MM.1S (cell line): ENCODE measurements at regions not wholly inside any gene's neighbourhood (a gene's known extent, or its start where the extent isn't known, plus 50 kb on each side); places are given as distances from the start of the nearest gene placed in this dataset.
"Not testable (repeated sequence)": the region's sequence is repeated elsewhere in the genome, so short reads cannot be mapped to it uniquely, and the experiment has no call there.

Experiments used
- DNase-seq: peaks from one replicate; pipeline ENCODE4 v3.0.0-alpha.2; 2015
- H2AFZ ChIP-seq: fragments of 300-600 bp; sonication (generic); 2 replicates; pipeline ENCODE4 v1.6.0; 2016; ENCODE audit warnings: antibody characterized with exemption, low read length
- H3F3A ChIP-seq: fragments of 300-600 bp; sonication (generic); 2 replicates; pipeline ENCODE4 v1.6.1; 2016; ENCODE audit warnings: mild to moderate bottlenecking, antibody characterized with exemption, low read length, moderate library complexity, mixed read lengths; ENCODE audit not compliant: insufficient read depth
- H3K27ac ChIP-seq: fragments of 300-600 bp; sonication (generic); 2 replicates; pipeline ENCODE4 v1.5.1; 2016; ENCODE audit warnings: mild to moderate bottlenecking, low read length
- H3K27me3 ChIP-seq: fragments of 300-600 bp; sonication (generic); replicated peaks from 2 replicates; pipeline ENCODE4 v1.6.0; 2016; ENCODE audit warnings: low read length; ENCODE audit not compliant: insufficient read depth
- H3K36me3 ChIP-seq: fragments of 300-600 bp; sonication (generic); replicated peaks from 2 replicates; pipeline ENCODE4 v1.6.1; 2016; ENCODE audit warnings: mild to moderate bottlenecking, low read length, mixed read lengths; ENCODE audit not compliant: insufficient read depth
- H3K4me1 ChIP-seq: fragments of 300-600 bp; sonication (generic); 2 replicates; pipeline ENCODE4 v1.6.1; 2016; ENCODE audit warnings: low read length, mixed read lengths
- H3K4me2 ChIP-seq: fragments of 300-600 bp; sonication (generic); 2 replicates; pipeline ENCODE4 v1.6.0; 2016; ENCODE audit warnings: low read depth, low read length
- H3K4me3 ChIP-seq: fragments of 300-600 bp; sonication (generic); 2 replicates; pipeline ENCODE4 v1.5.1; 2016; ENCODE audit warnings: low read length, mixed read lengths
- H3K79me2 ChIP-seq: fragments of 300-600 bp; sonication (generic); 2 replicates; pipeline ENCODE4 v1.6.1; 2016; ENCODE audit warnings: mixed run types, low read length, mixed read lengths
- H3K9ac ChIP-seq: fragments of 300-600 bp; sonication (generic); 2 replicates; pipeline ENCODE4 v1.6.1; 2016; ENCODE audit warnings: low read length, mixed read lengths
- H3K9me2 ChIP-seq: fragments of 300-600 bp; sonication (generic); replicated peaks from 2 replicates; pipeline ENCODE4 v1.6.1; 2016; ENCODE audit warnings: mild to moderate bottlenecking, low read length, mixed read lengths; ENCODE audit not compliant: insufficient read depth
- H3K9me3 ChIP-seq: fragments of 300-600 bp; sonication (generic); replicated peaks from 2 replicates; pipeline ENCODE4 v1.6.1; 2016; ENCODE audit warnings: mild to moderate bottlenecking, low read length, mixed read lengths; ENCODE audit not compliant: insufficient read depth
- H4K20me1 ChIP-seq: fragments of 300-600 bp; sonication (generic); 2 replicates; pipeline ENCODE4 v1.6.1; 2016; ENCODE audit warnings: mild to moderate bottlenecking, low read length, moderate library complexity, mixed read lengths; ENCODE audit not compliant: insufficient read depth
- CTCF ChIP-seq: fragments of 300-600 bp; sonication (generic); IDR thresholded peaks from 2 replicates; pipeline ENCODE4 v1.5.1; 2016; ENCODE audit warnings: antibody characterized with exemption, low read length, mixed read lengths
- EZH2 ChIP-seq: fragments of 300-600 bp; sonication (generic); optimal IDR thresholded peaks from 2 replicates; pipeline ENCODE3; 2017; ENCODE audit warnings: low read depth, mild to moderate bottlenecking, antibody characterized with exemption, low read length, mixed read lengths
- EZH2phosphoT487 ChIP-seq: fragments of 300-600 bp; sonication (generic); IDR thresholded peaks from 2 replicates; pipeline ENCODE4 v1.6.1; 2018; ENCODE audit warnings: antibody characterized with exemption, low read length

- Histone ChIP-seq H3K79me2 (no peaks in the 10 kb centered on the region), H2AFZ (no peak overlapping the region), H3K27ac (no peak overlapping the region), H3K9me3 (no peaks in the 10 kb centered on the region), H4K20me1 (no peaks in the 10 kb centered on the region), H3K4me1 (peaks cover 12% of the 10 kb centered on the region), H3F3A (no peaks in the 10 kb centered on the region), H3K4me3 (no peak overlapping the region), H3K9me2 (no peaks in the 10 kb centered on the region), H3K9ac (no peak overlapping the region), H3K36me3 (no peaks in the 10 kb centered on the region), H3K27me3 (no peaks in the 10 kb centered on the region), H3K4me2 (no peak overlapping the region)
- TF ChIP-seq EZH2phosphoT487 (no peak), EZH2 (no peak), CTCF (no peak)
- DNase-seq = no peak
Measured at GRCh38 chr4:156377036-156377710, 423.5 kb upstream of the CTSO start.

DNA sequence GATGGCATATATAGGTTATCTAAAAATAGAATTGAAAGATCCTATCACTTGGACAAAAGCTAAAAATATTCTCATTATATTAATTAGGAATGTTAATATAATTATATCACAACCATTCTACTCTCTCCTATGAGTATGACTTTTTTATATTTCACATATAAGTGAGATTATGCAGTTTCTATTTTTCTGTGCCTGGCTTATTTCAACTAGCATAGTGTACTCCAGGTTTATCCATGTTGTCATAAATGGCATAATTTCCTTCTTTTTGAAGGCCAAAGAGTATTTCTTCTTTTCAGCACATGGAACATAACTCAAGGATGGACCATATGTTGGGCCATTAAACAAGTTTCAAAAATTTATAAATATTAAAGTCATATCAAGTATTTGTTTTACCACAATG lies 421.2 kb upstream of the CTSO start:
- no peak overlapping the region for H3K9ac ChIP-seq
- no peak for TF ChIP-seq EZH2phosphoT487
- no peak for TF ChIP-seq EZH2
- no peak for TF ChIP-seq CTCF
- H3K4me3 ChIP-seq = no peak overlapping the region
- H3K27ac ChIP-seq = no peak overlapping the region
- no peaks in the 10 kb centered on the region for H3K9me2 ChIP-seq
- no peaks in the 10 kb centered on the region for H3F3A ChIP-seq
- peaks cover 12% of the 10 kb centered on the region for H3K4me1 ChIP-seq
- no peak for DNase-seq
- no peaks in the 10 kb centered on the region for H3K36me3 ChIP-seq
- no peaks in the 10 kb centered on the region for H3K9me3 ChIP-seq
- H4K20me1 ChIP-seq = no peaks in the 10 kb centered on the region
- H3K79me2 ChIP-seq = no peaks in the 10 kb centered on the region
- no peaks in the 10 kb centered on the region for H3K27me3 ChIP-seq
- H3K4me2 ChIP-seq = no peak overlapping the region
- H2AFZ ChIP-seq = no peak overlapping the region

GRCh38 chr4:156374069-156374468 lies 420.4 kb upstream of the CTSO start:
- H3K27ac ChIP-seq = no peak overlapping the region
- no peak overlapping the region for H3K4me3 ChIP-seq
- TF ChIP-seq EZH2 (no peak), EZH2phosphoT487 (no peak), CTCF (no peak)
- H3K9me2 ChIP-seq = no peaks in the 10 kb centered on the region
- no peaks in the 10 kb centered on the region for H3K27me3 ChIP-seq
- DNase-seq = no peak
- H3K9ac ChIP-seq = no peak overlapping the region
- no peaks in the 10 kb centered on the region for H3F3A ChIP-seq
- no peak overlapping the region for H3K4me2 ChIP-seq
- H3K36me3 ChIP-seq = no peaks in the 10 kb centered on the region
- H2AFZ ChIP-seq = no peak overlapping the region
- H3K9me3 ChIP-seq = no peaks in the 10 kb centered on the region
- no peaks in the 10 kb centered on the region for H3K79me2 ChIP-seq
- H4K20me1 ChIP-seq = no peaks in the 10 kb centered on the region
- H3K4me1 ChIP-seq = peaks cover 12% of the 10 kb centered on the region

- not testable (repeated sequence) for H3K9me2 ChIP-seq, H3K4me3 ChIP-seq, H2AFZ ChIP-seq, H3K79me2 ChIP-seq, H3K4me2 ChIP-seq, H3K36me3 ChIP-seq, H3K4me1 ChIP-seq, H3F3A ChIP-seq, H3K9me3 ChIP-seq, H3K27me3 ChIP-seq, H3K27ac ChIP-seq, H4K20me1 ChIP-seq, H3K9ac ChIP-seq, DNase-seq
Measured at GRCh38 chr4:156367502-156367901, 413.8 kb upstream of the CTSO start.
